Small intestine (tissue), 7 donors: ENCODE measurements at regions not wholly inside any gene's neighbourhood (a gene's known extent, or its start where the extent isn't known, plus 50 kb on each side); places are given as distances from the start of the nearest gene placed in this dataset.
"Not testable (repeated sequence)": the region's sequence is repeated elsewhere in the genome, so short reads cannot be mapped to it uniquely, and the experiment has no call there.

Source experiments
- DNase-seq, 2 donors: peaks; one replicate each; pipeline versions ENCODE4 v3.0.0 to v3.0.0-alpha.2; 2013
- FAIRE-seq: peaks from 2 replicates; lab custom pipeline; 2012; peaks lifted over from hg19 to GRCh38; lab: Jason Lieb, UNC
- H3K27ac ChIP-seq, 3 donors: one replicate each; pipeline ENCODE4 v1.5.1; 2013; ENCODE audit warnings: low read length in 2 of 3, mild to moderate bottlenecking in 2 of 3, control low read depth in 1 of 3, inconsistent platforms in 1 of 3, low read depth in 1 of 3, moderate library complexity in 1 of 3
- H3K27me3 ChIP-seq, 3 donors: one replicate each; pipeline ENCODE4 v1.6.1; 2013; ENCODE audit warnings: low read length in 3 of 3, inconsistent platforms in 1 of 3; ENCODE audit not compliant: control insufficient read depth in 3 of 3, insufficient read depth in 3 of 3
- H3K36me3 ChIP-seq, 3 donors: one replicate each; pipeline ENCODE4 v1.6.1; 2013; ENCODE audit warnings: low read length in 3 of 3, inconsistent platforms in 1 of 3, low read depth in 1 of 3, mild to moderate bottlenecking in 1 of 3, moderate library complexity in 1 of 3; ENCODE audit not compliant: control insufficient read depth in 3 of 3, insufficient read depth in 2 of 3
- H3K4me1 ChIP-seq, 3 donors: one replicate each; pipeline ENCODE4 v1.6.1; 2013; ENCODE audit warnings: low read length in 2 of 3, inconsistent platforms in 1 of 3, low read depth in 1 of 3, mild to moderate bottlenecking in 1 of 3, moderate library complexity in 1 of 3; ENCODE audit not compliant: control insufficient read depth in 3 of 3, insufficient read depth in 2 of 3
- H3K4me3 ChIP-seq, 3 donors: one replicate each; pipeline ENCODE4 v1.5.1; 2013; ENCODE audit warnings: low read length in 3 of 3, control low read depth in 1 of 3, inconsistent platforms in 1 of 3, low read depth in 1 of 3, mild to moderate bottlenecking in 1 of 3, moderate library complexity in 1 of 3
- H3K9me3 ChIP-seq, 2 donors: one replicate each; pipeline ENCODE4 v1.6.1; 2013; ENCODE audit warnings: low read depth in 1 of 2, low read length in 1 of 2; ENCODE audit not compliant: control insufficient read depth in 2 of 2, insufficient read depth in 1 of 2
- whole genome bisulfite sequencing, 3 donors: extraction: QIAGEN DNeasy Blood & Tissue Kit; methylation state at CpG; one replicate each; pipeline ENCODE4 v1.1.7; 2013; 5-methylcytosine and 5-hydroxymethylcytosine counted together
- donor health status: healthy with polysubstance abuse.
- donor health status: control.
- donor health status: control.
- donor health status: Bipolar disorder and iron deficiency.
- donor health status: healthy.

- H3K27me3 ChIP-seq: no peaks in the 10 kb centered on the region
- 80 to 90% (median 85%) methylated on average over 5 of the region's 5 CpGs for WGBS, 3 donors
Observed at GRCh38 chr9:73095425-73095824, 56.2 kb upstream of the ANXA1 start.

DNA sequence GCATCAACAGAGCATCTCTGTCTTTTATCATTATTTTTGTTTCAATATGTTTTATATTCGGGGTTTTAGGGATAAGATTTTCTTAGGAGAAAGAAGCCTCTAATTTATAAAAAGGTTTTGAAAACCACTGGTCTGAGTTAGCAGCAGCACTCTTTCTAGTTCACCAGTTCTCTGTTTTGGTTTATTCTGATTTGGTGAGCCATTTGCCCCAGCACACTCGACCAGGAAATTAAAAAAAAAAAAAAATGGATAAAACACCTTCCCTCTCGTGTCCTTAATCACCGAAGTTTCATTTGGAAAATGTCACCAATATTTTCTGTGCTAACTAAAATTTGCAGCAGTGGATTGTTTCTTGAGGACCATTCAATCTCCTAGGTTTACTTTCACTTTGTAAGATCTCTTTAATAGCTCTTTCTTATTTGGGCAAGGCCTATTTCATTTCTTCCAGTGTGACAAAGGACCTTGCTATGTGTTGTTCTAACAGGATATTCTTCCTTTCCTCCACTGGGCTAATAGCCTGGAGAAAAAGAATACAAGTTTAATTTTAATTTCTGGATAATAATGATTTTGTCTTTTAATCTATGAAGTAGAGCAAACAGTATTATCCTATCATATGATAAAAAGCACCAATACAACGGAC, 57.8 kb upstream of the ANXA1 start:
- no peaks in the 10 kb centered on the region for H3K27me3 ChIP-seq
- DNase-seq (peak in 1 of 2 donors; percentile 30), FAIRE-seq (no peak)
- no peaks in the 10 kb centered on the region for H3K36me3 ChIP-seq
- 51 to 67% (median 60%) methylated on average over 5 of the region's 5 CpGs for WGBS, 3 donors
- no peak overlapping the region for H3K27ac ChIP-seq
- H3K9me3 ChIP-seq: no peaks in the 10 kb centered on the region
- H3K4me3 ChIP-seq: no peak overlapping the region
- H3K4me1 ChIP-seq: peaks cover 0 to 7% (median 4%) of the 10 kb centered on the region in 3 donors

More at GRCh38 chr9:73095425-73095824, 56.2 kb upstream of the ANXA1 start:
- no peaks in the 10 kb centered on the region for H3K36me3 ChIP-seq
- H3K4me1 ChIP-seq: peaks cover 0 to 5% (median 4%) of the 10 kb centered on the region in 3 donors
- no peaks in the 10 kb centered on the region for H3K9me3 ChIP-seq
- DNase-seq (no peak), FAIRE-seq (no peak)
- no peak overlapping the region for H3K4me3 ChIP-seq
- H3K27ac ChIP-seq: no peak overlapping the region

DNA sequence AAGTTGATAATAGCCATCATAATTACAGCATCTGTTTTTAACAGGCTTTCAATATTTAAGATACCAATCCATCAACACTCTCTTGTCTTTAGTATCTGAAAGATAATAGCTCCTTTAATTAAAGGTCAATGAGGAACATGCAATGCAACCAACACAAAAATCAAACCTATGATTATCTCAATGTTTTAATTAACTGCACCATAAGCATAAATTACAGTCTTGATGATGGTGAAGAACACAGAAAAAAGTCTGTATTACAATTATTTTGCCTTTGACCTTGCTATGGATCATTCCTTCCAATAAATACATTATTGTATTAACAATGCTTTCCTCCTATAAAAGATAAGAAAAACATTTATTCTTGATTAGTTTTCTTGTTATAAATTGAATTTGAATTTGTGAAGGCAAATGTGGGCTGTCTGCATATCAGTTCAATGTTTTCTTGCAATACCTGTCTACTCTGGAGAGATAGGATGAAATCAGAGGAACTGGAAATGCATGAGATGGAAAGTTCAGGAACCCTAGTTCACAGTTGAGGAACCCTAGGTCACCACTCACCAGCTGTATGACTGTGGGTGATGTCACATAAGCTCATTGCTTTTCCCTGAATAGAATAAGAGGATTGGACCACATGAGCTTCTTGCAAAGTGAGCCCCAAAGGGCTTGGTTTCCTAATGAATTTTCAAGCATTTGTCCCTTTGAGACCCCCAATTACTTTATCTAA, 58.5 kb upstream of the ANXA1 start:
- FAIRE-seq: no peak
- H3K4me1 ChIP-seq: peaks cover 0 to 7% (median 4%) of the 10 kb centered on the region in 3 donors
- no peak overlapping the region for H3K4me3 ChIP-seq
- H3K27me3 ChIP-seq: no peaks in the 10 kb centered on the region
- H3K36me3 ChIP-seq: no peaks in the 10 kb centered on the region
- no peak overlapping the region for H3K27ac ChIP-seq
- no peak for DNase-seq
- H3K9me3 ChIP-seq: no peaks in the 10 kb centered on the region

DNA sequence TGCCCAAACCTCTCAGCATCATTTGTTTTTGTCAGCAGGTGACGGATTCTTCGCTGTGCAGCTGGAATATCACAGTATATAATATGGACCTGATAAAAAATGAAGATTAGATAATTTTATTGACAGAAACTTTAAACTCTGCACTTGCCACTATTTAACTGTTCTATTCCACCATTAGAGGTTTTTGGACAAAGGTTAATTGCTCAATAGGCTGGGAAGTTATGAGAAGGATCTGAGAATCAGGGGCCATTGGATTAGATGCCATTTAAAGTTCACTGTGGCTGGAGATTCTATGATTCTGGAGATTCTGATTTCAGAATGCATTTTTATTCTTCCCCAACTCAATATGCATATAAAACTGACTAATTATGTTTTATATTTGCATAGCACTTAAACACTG, 59.8 kb upstream of the ANXA1 start:
- no peaks in the 10 kb centered on the region for H3K9me3 ChIP-seq
- H3K36me3 ChIP-seq: no peaks in the 10 kb centered on the region
- peaks cover 0 to 7% (median 4%) of the 10 kb centered on the region in 3 donors for H3K4me1 ChIP-seq
- peak; percentile 23 for FAIRE-seq
- H3K27ac ChIP-seq: no peak overlapping the region
- 24 to 67% (median 33%) methylated on average over 2 of the region's 2 CpGs for WGBS, 3 donors
- no peak overlapping the region for H3K4me3 ChIP-seq
- DNase-seq: peak; percentile 32 to 86
- no peaks in the 10 kb centered on the region for H3K27me3 ChIP-seq

DNA sequence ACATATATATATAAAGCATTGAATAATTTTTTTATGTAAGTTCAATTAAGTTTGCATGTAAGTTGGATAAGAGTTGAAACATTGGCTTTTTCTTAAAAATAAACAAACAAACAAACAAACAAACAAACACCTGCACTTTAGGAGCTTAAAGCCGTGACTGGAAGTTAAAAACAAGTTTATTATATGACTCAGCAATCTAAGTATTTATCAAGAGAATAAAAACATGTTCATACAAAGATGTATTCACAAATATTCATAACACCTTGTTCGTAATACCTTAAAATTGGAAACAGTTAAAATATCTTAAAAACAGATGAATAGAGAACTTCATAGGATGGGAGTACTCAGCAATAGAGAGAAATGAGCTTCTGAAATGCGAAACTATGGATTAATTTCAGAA, 61.5 kb upstream of the ANXA1 start:
- Histone ChIP-seq H3K27ac (no peak overlapping the region), H3K36me3 (no peaks in the 10 kb centered on the region), H3K4me1 (peaks cover 0 to 7% (median 4%) of the 10 kb centered on the region in 3 donors), H3K9me3 (no peaks in the 10 kb centered on the region), H3K27me3 (no peaks in the 10 kb centered on the region), H3K4me3 (no peak overlapping the region)
- no peak for FAIRE-seq
- 54 to 69% (median 64%) methylated on average over 3 of the region's 3 CpGs for WGBS, 3 donors
- DNase-seq: no peak

- no peaks in the 10 kb centered on the region for H3K36me3 ChIP-seq
- H3K27ac ChIP-seq: peak overlapping the region in 1 of 3 donors; percentile 32
- no peak overlapping the region for H3K4me3 ChIP-seq
- DNase-seq: peak in 1 of 2 donors; percentile 47
- no peak for FAIRE-seq
- 26 to 63% (median 48%) methylated on average over 3 of the region's 3 CpGs for WGBS, 3 donors
- no peaks in the 10 kb centered on the region for H3K9me3 ChIP-seq
- peaks cover 0 to 4% (median 4%) of the 10 kb centered on the region in 3 donors for H3K4me1 ChIP-seq
- H3K27me3 ChIP-seq: no peaks in the 10 kb centered on the region
Observed at GRCh38 chr9:73089304-73089985, 62.2 kb upstream of the ANXA1 start.

DNA sequence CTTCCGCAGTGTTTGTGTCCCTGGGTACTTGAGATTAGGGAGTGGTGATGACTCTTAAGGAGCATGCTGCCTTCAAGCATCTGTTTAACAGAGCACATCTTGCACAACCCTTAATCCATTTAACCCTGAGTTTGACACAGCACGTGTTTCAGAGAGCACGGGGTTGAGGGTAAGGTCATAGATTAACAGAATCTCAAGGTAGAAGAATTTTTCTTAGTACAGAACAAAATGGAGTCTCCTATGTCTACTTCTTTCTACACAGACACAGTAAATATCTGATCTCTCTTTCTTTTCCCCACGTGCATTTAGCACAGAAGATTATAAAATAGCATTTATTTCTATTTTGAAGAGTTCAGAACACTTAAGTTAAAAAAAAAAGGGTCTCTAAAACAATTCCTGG, 63.8 kb upstream of the ANXA1 start:
- H3K27me3 ChIP-seq, DNase-seq, H3K9me3 ChIP-seq, H3K4me3 ChIP-seq, H3K4me1 ChIP-seq, H3K36me3 ChIP-seq, FAIRE-seq, H3K27ac ChIP-seq: not testable (repeated sequence)
- WGBS, 3 donors: 66 to 75% (median 75%) methylated on average over 3 of the region's 4 CpGs

GRCh38 chr9:73083519-73083918, 68.1 kb upstream of the ANXA1 start:
- Histone ChIP-seq H3K9me3 (no peaks in the 10 kb centered on the region), H3K4me3 (no peak overlapping the region), H3K27ac (peak overlapping the region in 1 of 3 donors; percentile 22), H3K4me1 (peaks cover 0 to 5% (median 3%) of the 10 kb centered on the region in 3 donors), H3K27me3 (no peaks in the 10 kb centered on the region), H3K36me3 (no peaks in the 10 kb centered on the region)
- no peak for DNase-seq
- no peak for FAIRE-seq
